Activated CD8-positive, alpha-beta memory T cell treated with anti-CD3 and anti-CD28 coated beads for 48 hours (primary cell): ENCODE measurements at regions not wholly inside any gene's neighbourhood (a gene's known extent, or its start where the extent isn't known, plus 50 kb on each side); places are given as distances from the start of the nearest gene placed in this dataset.
"Not testable (repeated sequence)": the region's sequence is repeated elsewhere in the genome, so short reads cannot be mapped to it uniquely, and the experiment has no call there.

Source experiments
- DNase-seq, 3 experiments: peaks; one replicate each; pipeline ENCODE4 v3.0.0-alpha.2; 2020; ENCODE audit warnings: low read depth in 2 of 3, low spot score in 2 of 3

DNA sequence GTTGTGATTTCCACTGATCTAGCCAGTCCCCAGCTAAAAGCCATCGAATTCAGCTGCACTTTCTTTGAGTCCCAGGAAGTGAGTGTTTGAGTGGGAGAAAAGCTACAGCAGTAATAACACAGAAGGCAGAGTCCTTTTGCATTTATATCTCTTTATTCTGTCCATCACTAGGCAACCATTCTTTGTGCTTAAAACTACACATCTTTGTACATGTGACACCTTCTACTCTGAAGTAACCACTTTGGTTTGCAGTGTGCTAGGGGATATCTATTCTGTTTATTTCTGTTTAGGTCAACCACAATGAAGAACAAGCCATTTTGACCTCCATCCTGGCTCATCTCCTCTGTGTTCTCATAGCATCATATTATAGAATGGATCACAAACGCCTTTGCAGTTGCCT is 226.0 kb upstream of the SERP2 start:
- DNase-seq: no peak

GRCh38 chr13:44148159-44148914 is 225.3 kb upstream of the SERP2 start:
- no peak for DNase-seq

- not testable (repeated sequence) for DNase-seq
These were observed 224.4 kb upstream of the SERP2 start for GRCh38 chr13:44149231-44149630.

DNA sequence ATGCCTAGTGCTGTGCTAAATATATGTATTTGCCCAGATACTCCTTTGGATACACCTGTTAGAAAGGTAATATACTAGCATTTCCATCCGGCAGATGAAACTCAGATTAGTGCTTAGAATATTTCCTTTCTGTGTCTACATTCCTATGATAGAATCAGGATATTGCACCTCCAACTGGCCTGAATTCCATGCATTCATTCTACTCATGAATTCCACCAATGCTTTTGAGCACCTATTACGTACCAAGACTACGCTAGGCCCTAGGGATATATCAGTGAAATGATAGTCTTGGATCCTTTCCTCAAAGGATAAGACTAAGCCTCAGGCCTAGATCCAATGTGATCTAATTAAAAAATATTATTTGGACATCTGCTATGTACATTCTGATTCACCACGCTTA is 223.8 kb upstream of the SERP2 start:
- no peak for DNase-seq

- DNase-seq: no peak
These were observed 222.2 kb upstream of the SERP2 start for GRCh38 chr13:44151474-44151873.

DNA sequence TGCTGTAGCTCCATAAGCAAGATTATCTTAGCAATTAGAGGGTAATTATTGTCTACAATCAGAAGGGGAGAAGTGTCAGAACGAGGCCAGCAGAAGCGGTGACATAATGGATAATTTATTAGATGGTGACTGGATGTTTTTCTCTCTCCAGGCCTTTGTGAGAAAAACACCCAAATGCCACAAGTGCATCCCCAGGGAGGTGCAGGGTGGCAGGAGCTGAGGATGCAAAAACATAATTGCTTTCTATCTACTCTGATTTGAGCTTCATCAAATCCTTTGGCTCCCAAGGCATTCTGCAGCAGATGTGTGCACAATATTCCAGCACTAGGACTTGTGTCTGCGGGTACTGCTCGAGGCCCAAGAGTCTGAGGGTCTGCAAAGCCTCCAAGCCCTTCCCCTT is 220.1 kb upstream of the SERP2 start:
- DNase-seq: no peak

- DNase-seq: no peak
These were observed 218.0 kb upstream of the SERP2 start for GRCh38 chr13:44155422-44156293.

DNA sequence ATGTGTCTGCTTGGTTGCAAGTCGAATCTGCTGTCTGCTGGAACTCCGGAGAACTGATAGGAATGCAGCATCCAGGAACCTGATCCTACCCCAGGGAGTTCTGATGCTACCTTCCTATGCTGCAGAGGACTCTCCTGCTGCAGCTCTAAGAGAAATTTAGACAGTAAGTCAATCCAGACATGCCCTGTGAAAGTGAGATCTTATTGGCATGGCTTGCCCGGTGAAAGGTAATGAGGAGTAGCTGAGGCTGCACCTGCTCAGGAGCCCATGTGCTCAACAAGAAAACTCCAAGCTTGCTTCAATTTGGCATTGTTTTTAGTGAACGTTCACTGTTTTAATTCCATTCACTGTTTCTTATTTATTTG is 217.3 kb upstream of the SERP2 start:
- no peak for DNase-seq

- DNase-seq: no peak
These were observed 216.0 kb upstream of the SERP2 start for GRCh38 chr13:44157606-44158005.

- DNase-seq: no peak
These were observed 215.5 kb upstream of the SERP2 start for GRCh38 chr13:44158098-44158521.

- no peak for DNase-seq
These were observed 214.6 kb upstream of the SERP2 start for GRCh38 chr13:44158881-44159632.

- no peak for DNase-seq
These were observed 213.9 kb upstream of the SERP2 start for GRCh38 chr13:44159633-44160279.

DNA sequence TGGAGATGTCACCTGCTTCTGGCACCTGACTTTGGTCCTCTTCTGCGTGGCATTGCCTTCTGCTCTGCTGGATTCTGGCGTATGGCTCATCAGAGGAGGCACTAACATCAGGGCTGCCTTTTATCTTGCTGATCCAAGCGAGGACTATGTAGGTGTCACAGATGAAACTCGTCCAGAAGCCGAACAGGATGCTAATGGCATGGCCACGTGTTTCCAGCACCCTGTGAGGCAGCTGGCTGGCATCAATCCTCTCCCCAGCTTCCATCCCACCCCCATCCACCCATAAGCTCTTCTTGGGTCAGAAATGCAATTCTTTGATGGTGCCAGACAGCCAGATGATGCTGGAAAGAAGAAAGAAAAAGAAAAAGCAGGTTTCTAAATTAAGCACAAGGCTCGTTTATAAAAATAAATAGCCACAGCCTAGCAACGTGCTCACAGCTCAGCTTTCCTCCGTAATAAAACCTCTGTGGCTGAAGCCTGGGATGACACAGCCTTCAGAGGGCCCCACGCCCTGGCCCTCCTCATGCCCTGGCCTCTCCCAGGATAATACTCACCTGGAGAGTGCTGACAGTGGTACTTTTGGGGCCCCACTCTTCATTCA is 212.9 kb upstream of the SERP2 start:
- DNase-seq: no peak

DNA sequence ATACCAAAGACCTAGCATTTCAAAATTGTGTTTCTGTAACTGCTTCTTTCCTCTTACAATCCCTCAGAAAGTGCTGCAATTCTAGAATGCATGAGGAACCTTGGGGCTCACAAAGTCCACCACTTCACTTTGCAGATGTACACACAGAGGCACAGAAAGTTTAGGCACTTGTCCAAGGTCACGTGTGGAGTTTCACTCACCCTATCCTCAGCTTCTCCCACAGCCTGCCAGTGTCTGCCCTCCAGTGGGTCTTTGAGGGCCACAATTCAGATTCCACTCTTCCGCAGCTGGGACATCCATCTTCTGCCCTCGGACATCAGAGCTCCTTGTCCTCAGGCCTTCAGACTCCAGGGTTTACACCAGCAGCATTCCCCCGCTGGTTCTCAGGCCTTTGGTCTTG is 210.5 kb upstream of the SERP2 start:
- no peak for DNase-seq

DNA sequence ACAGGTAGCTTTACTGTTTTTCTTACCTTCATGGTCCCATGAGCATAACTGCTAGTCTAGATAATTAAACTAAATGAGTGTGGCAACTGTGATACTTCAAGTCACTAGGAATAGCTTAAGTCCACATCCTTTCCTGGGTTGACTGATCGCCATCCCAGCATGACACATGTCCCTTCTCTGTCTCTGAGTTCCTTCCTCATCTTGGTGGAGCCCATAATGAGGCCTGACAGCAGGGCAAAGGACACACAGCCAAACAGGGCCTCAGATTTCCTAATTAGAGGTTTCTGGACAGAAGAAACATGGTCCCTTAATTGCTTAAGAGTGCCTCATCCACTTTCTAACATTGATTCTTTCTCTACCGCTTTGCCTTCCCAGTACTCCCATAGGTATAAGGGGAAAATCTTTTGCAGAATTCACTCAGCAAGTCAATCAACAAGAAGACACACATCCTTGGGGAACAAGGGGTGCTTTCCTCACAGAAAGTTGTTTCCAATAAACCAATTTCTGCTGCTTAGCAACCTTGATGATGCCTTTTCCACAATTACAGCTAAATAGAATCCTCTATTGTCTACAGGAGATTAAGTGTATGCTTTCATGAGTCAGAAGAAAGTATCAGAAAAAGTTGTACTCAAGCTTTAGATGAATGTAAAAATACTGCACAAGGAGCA is 208.3 kb upstream of the SERP2 start:
- DNase-seq: no peak

DNA sequence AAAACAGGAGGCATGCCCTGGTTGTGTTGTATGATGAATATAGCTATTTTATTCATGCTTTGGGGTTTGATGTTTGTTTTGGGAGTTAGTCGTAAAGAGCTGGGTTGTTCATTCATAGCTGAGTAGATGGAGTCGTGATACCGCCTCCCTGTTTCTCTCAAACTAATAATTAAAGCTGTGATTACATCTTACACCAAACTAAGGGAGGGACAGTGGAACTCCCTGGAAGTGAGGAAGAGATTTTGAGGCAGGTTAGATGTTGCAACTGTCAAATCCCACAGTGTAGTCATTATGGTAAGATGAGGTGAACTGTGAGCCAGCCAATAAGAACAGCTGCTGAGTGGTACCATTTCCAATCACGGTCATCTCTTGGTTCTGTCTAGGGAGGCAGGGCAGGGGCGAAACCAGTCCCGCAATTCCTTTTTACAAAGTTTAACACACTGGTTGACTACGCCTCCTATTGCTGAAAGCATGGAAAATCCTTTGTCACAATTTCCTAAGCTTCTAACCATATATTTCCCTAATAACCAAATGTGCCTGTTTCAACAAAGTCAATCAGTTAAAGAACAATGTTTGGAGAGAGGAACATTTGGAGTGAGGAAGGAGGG is 207.6 kb upstream of the SERP2 start:
- no peak for DNase-seq

DNA sequence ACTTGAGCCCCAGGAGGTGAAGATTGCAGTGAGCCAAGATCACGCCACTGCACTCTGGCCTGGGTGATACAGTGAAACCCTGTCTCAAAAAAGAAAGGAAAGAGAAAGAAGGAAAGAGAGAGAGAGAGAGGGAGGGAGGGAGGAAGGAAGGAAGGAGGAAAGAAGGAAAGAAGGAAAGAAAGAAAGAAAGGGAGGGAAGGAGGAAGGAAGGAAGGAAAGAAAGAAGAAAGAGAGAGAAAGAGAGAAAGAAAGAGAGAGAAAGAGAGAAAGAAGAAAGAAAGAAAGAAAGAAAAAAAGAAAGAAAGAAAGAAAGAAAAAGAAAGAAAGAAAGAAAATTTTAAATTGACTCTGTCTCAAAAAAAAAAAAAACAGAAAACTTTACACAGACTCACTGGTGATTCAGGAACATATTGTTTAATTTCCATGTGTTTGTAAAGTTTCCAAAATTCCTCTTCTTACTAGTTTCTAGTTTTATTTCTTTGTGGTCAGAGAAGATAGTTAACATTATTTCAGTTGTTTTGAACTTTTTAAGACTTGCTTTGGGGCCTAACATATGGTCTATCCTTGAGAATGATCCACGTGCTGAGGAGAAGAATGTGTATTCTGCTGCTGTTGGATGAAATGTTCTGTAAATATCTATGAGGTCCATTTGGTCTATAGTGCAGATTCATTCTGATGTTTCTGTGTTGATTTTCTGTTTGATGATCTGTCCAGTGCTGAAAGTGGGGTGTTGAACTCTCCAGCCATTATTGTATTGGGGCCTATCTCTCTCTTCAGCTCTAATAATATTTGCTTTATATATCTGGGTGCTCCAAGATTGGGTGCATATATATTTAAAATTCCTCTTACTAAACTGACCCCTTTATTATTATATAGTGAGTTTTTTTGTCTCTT is 204.4 kb upstream of the SERP2 start:
- no peak for DNase-seq

GRCh38 chr13:44170731-44171130 is 202.9 kb upstream of the SERP2 start:
- DNase-seq: no peak

GRCh38 chr13:44171156-44171555 is 202.5 kb upstream of the SERP2 start:
- no peak for DNase-seq
